Stimulated activated CD4-positive, alpha-beta T cell treated with anti-CD3 and anti-CD28 coated beads, TNF-alpha, amount 100 ng/mL, for 48 hours (primary cell): ENCODE measurements at regions not wholly inside any gene's neighbourhood (a gene's known extent, or its start where the extent isn't known, plus 50 kb on each side); places are given as distances from the start of the nearest gene placed in this dataset.

Experiments
- DNase-seq, 3 donors: peaks; one replicate each; pipeline ENCODE4 v3.0.0-alpha.2; 2020; ENCODE audit warnings: low read depth in 3 of 3

GRCh38 chr3:26365706-26366105 is 256.9 kb upstream of the LRRC3B start:
- DNase-seq = no peak

- no peak for DNase-seq
Observed at GRCh38 chr3:26368312-26368711, 254.3 kb upstream of the LRRC3B start.

- no peak for DNase-seq
Observed at GRCh38 chr3:26369133-26369532, 253.4 kb upstream of the LRRC3B start.

- DNase-seq = no peak
Observed at GRCh38 chr3:26375843-26376530, 246.6 kb upstream of the LRRC3B start.

- DNase-seq = no peak
Observed at GRCh38 chr3:26381411-26381810, 241.2 kb upstream of the LRRC3B start.

GRCh38 chr3:26406636-26407035 is 215.9 kb upstream of the LRRC3B start:
- DNase-seq = no peak

- no peak for DNase-seq
Observed at GRCh38 chr3:26418553-26418952, 204.0 kb upstream of the LRRC3B start.

- DNase-seq = no peak
Observed at GRCh38 chr3:26422415-26422814, 200.2 kb upstream of the LRRC3B start.

GRCh38 chr3:26425076-26425475 is 197.5 kb upstream of the LRRC3B start:
- no peak for DNase-seq

- no peak for DNase-seq
Observed at GRCh38 chr3:26428992-26429391, 193.6 kb upstream of the LRRC3B start.

- DNase-seq = no peak
Observed at GRCh38 chr3:26437678-26438077, 184.9 kb upstream of the LRRC3B start.

- DNase-seq = no peak
Observed at GRCh38 chr3:26438325-26438940, 184.1 kb upstream of the LRRC3B start.

- DNase-seq = no peak
Observed at GRCh38 chr3:26438981-26439884, 183.3 kb upstream of the LRRC3B start.

- no peak for DNase-seq
Observed at GRCh38 chr3:26449996-26450395, 172.6 kb upstream of the LRRC3B start.

- no peak for DNase-seq
Observed at GRCh38 chr3:26452363-26452762, 170.2 kb upstream of the LRRC3B start.

- DNase-seq = no peak
Observed at GRCh38 chr3:26460985-26461384, 161.6 kb upstream of the LRRC3B start.

- DNase-seq = no peak
Observed at GRCh38 chr3:26472345-26472744, 150.2 kb upstream of the LRRC3B start.

GRCh38 chr3:26474706-26475105 is 147.9 kb upstream of the LRRC3B start:
- no peak for DNase-seq

GRCh38 chr3:26480377-26480776 is 142.2 kb upstream of the LRRC3B start:
- no peak for DNase-seq

- DNase-seq = no peak
Observed at GRCh38 chr3:26484140-26484539, 138.4 kb upstream of the LRRC3B start.

- no peak for DNase-seq
Observed at GRCh38 chr3:26498271-26498670, 124.3 kb upstream of the LRRC3B start.

- no peak for DNase-seq
Observed at GRCh38 chr3:26505399-26505798, 117.2 kb upstream of the LRRC3B start.
